A549 (cell line): ENCODE measurements at regions not wholly inside any gene's neighbourhood (a gene's known extent, or its start where the extent isn't known, plus 50 kb on each side); places are given as distances from the start of the nearest gene placed in this dataset.

ENCODE experiments used
- ATAC-seq, 2 experiments: fragments of 200-7000 bp in 1 of 2; fragments of >200 bp in 1 of 2; cut with Nextera tagmentation in 1 of 2; cut with Tn5 transposase in 1 of 2; 3 replicates each; pipeline versions ENCODE4 v1.8.0 to v1.9.1; 2018 to 2020; ENCODE audit warnings: mild to moderate bottlenecking in 1 of 2, moderate library complexity in 1 of 2
- CTCF ChIA-PET: fragments of 300-600 bp; sonication (Branson Sonifier 250); formaldehyde crosslinking; extraction: SDS; loops from one replicate; lab custom pipeline; 2021; ENCODE audit warnings: antibody characterized with exemption, inconsistent platforms; lab: Yijun Ruan, JAX
- POLR2A ChIA-PET: fragments of 350-600 bp; formaldehyde crosslinking; extraction: SDS; loops from one replicate; lab custom pipeline; 2021; ENCODE audit warnings: antibody characterized with exemption, inconsistent platforms; lab: Yijun Ruan, JAX
- DNase-seq, 2 experiments: peaks; one replicate each; pipeline versions ENCODE4 v3.0.0 to v3.0.0-alpha.2; 2011 to 2016; ENCODE audit warnings: low read depth in 1 of 2, low spot score in 1 of 2
- FAIRE-seq: peaks from 2 replicates; lab custom pipeline; 2011; peaks lifted over from hg19 to GRCh38; lab: Jason Lieb, UNC
- H3K27ac ChIP-seq, 2 experiments: fragments of >200 bp; sonication (Bioruptor Twin); formaldehyde crosslinking; 3 replicates each; pipeline ENCODE4 v1.5.1; 2016 to 2017
- H3K4me1 ChIP-seq: fragments of >200 bp; sonication (Bioruptor Twin); formaldehyde crosslinking; 3 replicates; pipeline ENCODE4 v1.6.1; 2016
- H3K4me2 ChIP-seq: fragments of >200 bp; sonication (Bioruptor Twin); formaldehyde crosslinking; 3 replicates; pipeline ENCODE4 v1.6.1; 2016
- H3K4me3 ChIP-seq: fragments of >200 bp; sonication (Bioruptor Twin); formaldehyde crosslinking; 3 replicates; pipeline ENCODE4 v1.5.1; 2016
- H3K9me3 ChIP-seq: fragments of >200 bp; sonication (Bioruptor Twin); formaldehyde crosslinking; 3 replicates; pipeline ENCODE4 v1.6.1; 2016
- BCL3 ChIP-seq: fragments of >200 bp; sonication (Bioruptor Twin); formaldehyde crosslinking; IDR thresholded peaks from 3 replicates; pipeline ENCODE4 v1.6.1; 2016
- BHLHE40 ChIP-seq: IDR thresholded peaks from 2 replicates; pipeline ENCODE4 v1.6.1; 2012; ENCODE audit warnings: low read depth, low read length, inconsistent platforms
- CBX8 ChIP-seq: fragments of 200-600 bp; sonication (generic); IDR thresholded peaks from 2 replicates; pipeline ENCODE4 v1.6.1; 2016
- CEBPB ChIP-seq, 2 experiments: fragments of >200 bp in 1 of 2; sonication (Bioruptor Twin) in 1 of 2; formaldehyde crosslinking in 1 of 2; IDR thresholded peaks; 2 replicates each; pipeline ENCODE4 v1.6.1; 2012 to 2016
- CHD2 ChIP-seq: fragments of 150-350 bp; IDR thresholded peaks from 2 replicates; pipeline ENCODE4 v1.6.1; 2014; ENCODE audit warnings: low read length; ENCODE audit not compliant: partially characterized antibody
- EHMT2 ChIP-seq: fragments of 200-600 bp; sonication (generic); IDR thresholded peaks from 2 replicates; pipeline ENCODE4 v1.6.1; 2016; ENCODE audit warnings: antibody characterized with exemption, low read depth, mild to moderate bottlenecking, moderate library complexity
- ESRRA ChIP-seq: fragments of 150-350 bp; IDR thresholded peaks from 2 replicates; pipeline ENCODE4 v1.6.1; 2014; ENCODE audit warnings: mild to moderate bottlenecking, low read length, borderline replicate concordance
- FOSL2 ChIP-seq, 2 experiments: fragments of 450-650 bp in 1 of 2; fragments of >200 bp in 1 of 2; sonication (Bioruptor Twin) in 1 of 2; formaldehyde crosslinking; IDR thresholded peaks; 2 replicates each; pipeline versions ENCODE4 v1.5.0 to v1.6.1; 2016 to 2020; ENCODE audit warnings: mild to moderate bottlenecking in 1 of 2, moderate library complexity in 1 of 2
- GATA3 ChIP-seq: IDR thresholded peaks from 2 replicates; pipeline ENCODE4 v1.6.1; 2012; ENCODE audit warnings: borderline replicate concordance
- HES2 ChIP-seq: fragments of >200 bp; sonication (Bioruptor Twin); formaldehyde crosslinking; IDR thresholded peaks from 2 replicates; pipeline ENCODE4 v1.6.1; 2016
- HOXB13 ChIP-seq: fragments of 250-450 bp; sonication (Bioruptor Pico); IDR thresholded peaks from 2 replicates; pipeline ENCODE4 v1.5.0; 2020; ENCODE audit warnings: low read depth, mild to moderate bottlenecking, moderate library complexity
- HOXB5 ChIP-seq: fragments of 250-450 bp; sonication (Bioruptor Pico); IDR thresholded peaks from 2 replicates; pipeline ENCODE4 v1.5.0; 2020; ENCODE audit warnings: mild to moderate bottlenecking, moderate library complexity
- KDM1A ChIP-seq: fragments of 200-600 bp; sonication (generic); IDR thresholded peaks from 2 replicates; pipeline ENCODE4 v1.6.1; 2016; ENCODE audit warnings: low read depth, mild to moderate bottlenecking
- KDM5A ChIP-seq: fragments of 200-600 bp; sonication (generic); IDR thresholded peaks from 2 replicates; pipeline ENCODE4 v1.6.1; 2016; ENCODE audit warnings: antibody characterized with exemption, mild to moderate bottlenecking
- MAFK ChIP-seq: fragments of 450-650 bp; IDR thresholded peaks from 2 replicates; pipeline ENCODE4 v1.6.1; 2014; ENCODE audit not compliant: partially characterized antibody
- MAZ ChIP-seq: fragments of 150-350 bp; IDR thresholded peaks from 2 replicates; pipeline ENCODE4 v1.6.1; 2014; ENCODE audit warnings: antibody characterized with exemption, low read depth, low read length, borderline replicate concordance
- MYC ChIP-seq: IDR thresholded peaks from 2 replicates; pipeline ENCODE4 v1.6.1; 2012; ENCODE audit warnings: mild to moderate bottlenecking, inconsistent platforms, low read length, improper control_type of control experiment, borderline replicate concordance
- NFE2L2 ChIP-seq: fragments of 150-350 bp; conservative IDR thresholded peaks from 2 replicates; pipeline ENCODE4 v1.6.1; 2014; ENCODE audit warnings: low read length
- NR3C1 ChIP-seq: fragments of >200 bp; sonication (Bioruptor Twin); formaldehyde crosslinking; IDR thresholded peaks from 3 replicates; pipeline ENCODE4 v1.6.1; 2017
- POLR2A ChIP-seq: IDR thresholded peaks from 2 replicates; pipeline ENCODE4 v1.6.1; 2012; ENCODE audit warnings: mild to moderate bottlenecking, low read length
- POLR2AphosphoS2 ChIP-seq: conservative IDR thresholded peaks from 2 replicates; pipeline ENCODE4 v1.6.1; 2012; ENCODE audit warnings: low read length, improper control_type of control experiment, inconsistent platforms
- RARB ChIP-seq: fragments of 250-450 bp; sonication (Bioruptor Pico); IDR thresholded peaks from 2 replicates; pipeline ENCODE4 v1.8.0; 2021; ENCODE audit warnings: mild to moderate bottlenecking, moderate library complexity
- RCOR1 ChIP-seq: fragments of 150-350 bp; IDR thresholded peaks from 2 replicates; pipeline ENCODE4 v1.6.1; 2014; ENCODE audit warnings: antibody characterized with exemption, low read length, low read depth
- TFCP2L1 ChIP-seq: fragments of 250-450 bp; sonication (Bioruptor Pico); IDR thresholded peaks from 2 replicates; pipeline ENCODE4 v1.5.0; 2021; ENCODE audit warnings: mild to moderate bottlenecking
- TP53 ChIP-seq: fragments of 250-450 bp; sonication (Bioruptor Pico); IDR thresholded peaks from 2 replicates; pipeline ENCODE4 v1.5.0; 2021; ENCODE audit warnings: mild to moderate bottlenecking, moderate library complexity
- USF2 ChIP-seq: fragments of 450-650 bp; IDR thresholded peaks from 2 replicates; pipeline ENCODE4 v1.6.1; 2014; ENCODE audit warnings: antibody characterized with exemption
- ZFP36 ChIP-seq: fragments of 450-650 bp; IDR thresholded peaks from 2 replicates; pipeline ENCODE4 v1.6.1; 2014; ENCODE audit warnings: borderline replicate concordance; ENCODE audit not compliant: partially characterized antibody
- ZSCAN20 ChIP-seq: fragments of 250-450 bp; sonication (Bioruptor Pico); IDR thresholded peaks from 2 replicates; pipeline ENCODE4 v1.8.0; 2022; ENCODE audit warnings: mild to moderate bottlenecking, moderate library complexity
- WGBS: methylation state at CpG from one replicate; pipeline ENCODE4 v1.1.6; 2017; ENCODE audit errors: missing lambda C conversion rate; 5-methylcytosine and 5-hydroxymethylcytosine counted together

- no peak overlapping the region for H3K27ac ChIP-seq
- FAIRE-seq, result no peak
Measured at GRCh38 chr1:114224196-114224907, 70.7 kb upstream of the SYT6 start.

GRCh38 chr1:114222920-114223319, 69.3 kb upstream of the SYT6 start:
- no peak for ATAC-seq
- WGBS, result 78% methylated on average over 4 of the region's 4 CpGs
- no peak overlapping the region for H3K27ac ChIP-seq
- ChIA-PET CTCF (no interaction called here), POLR2A (no interaction called here)
- FAIRE-seq, result no peak
- no peak for DNase-seq
- TF ChIP-seq POLR2AphosphoS2 (no peak), HES2 (no peak), TP53 (CRISPR knock-in tag) (no peak), RARB (CRISPR knock-in tag) (no peak), ZFP36 (no peak), KDM5A (no peak), ESRRA (no peak), HOXB13 (CRISPR knock-in tag) (no peak), POLR2A (no peak), CHD2 (no peak), MYC (no peak), KDM1A (no peak), TFCP2L1 (CRISPR knock-in tag) (no peak), CBX8 (no peak), HOXB5 (CRISPR knock-in tag) (no peak), MAFK (no peak), NR3C1 (no peak), ZSCAN20 (no peak), GATA3 (no peak)
- no peaks in the 10 kb centered on the region for H3K9me3 ChIP-seq
- H3K4me3 ChIP-seq, result no peak overlapping the region
- no peaks in the 10 kb centered on the region for H3K4me1 ChIP-seq
- H3K4me2 ChIP-seq, result no peak overlapping the region

More at GRCh38 chr1:114224196-114224907, 70.7 kb upstream of the SYT6 start:
- POLR2A ChIA-PET, result no interaction called here
- no peak overlapping the region for H3K4me2 ChIP-seq
- ATAC-seq, result no peak
- no peak overlapping the region for H3K4me3 ChIP-seq
- no peaks in the 10 kb centered on the region for H3K9me3 ChIP-seq
- DNase-seq, result no peak
- CTCF ChIA-PET, result interaction anchor here (0.7 kb wide), 1 partner anchor 8 kb away, joined by 3 read pairs; no protein-coding TSS in a partner anchor
- H3K4me1 ChIP-seq, result no peaks in the 10 kb centered on the region
- TF ChIP-seq TFCP2L1 (CRISPR knock-in tag), result no peak
- TF ChIP-seq GATA3, result no peak
- TF ChIP-seq CHD2, result no peak
- no peak for TF ChIP-seq POLR2A
- TF ChIP-seq MAFK, result no peak
- no peak for TF ChIP-seq RCOR1
- TF ChIP-seq ESRRA, result no peak
- TF ChIP-seq NR3C1, result no peak
- no peak for TF ChIP-seq NFE2L2
- TF ChIP-seq EHMT2, result no peak
- no peak for TF ChIP-seq FOSL2 (IDR thresholded peaks at IDR 0.05)
- no peak for TF ChIP-seq FOSL2 (CRISPR knock-in tag; IDR thresholded peaks at IDR 0.05)
- no peak for TF ChIP-seq BHLHE40
- no peak for TF ChIP-seq MAZ
- TF ChIP-seq BCL3, result no peak
- no peak for TF ChIP-seq ZFP36
- TF ChIP-seq HOXB13 (CRISPR knock-in tag), result no peak
- TF ChIP-seq CEBPB (IDR thresholded peaks at IDR 0.05), result no peak
- no peak for TF ChIP-seq USF2
- TF ChIP-seq RARB (CRISPR knock-in tag), result no peak
- WGBS, result 72% methylated on average over 6 of the region's 7 CpGs
